ENCODE measurements at regions not wholly inside any gene's neighbourhood (a gene's known extent, or its start where the extent isn't known, plus 50 kb on each side); places are given as distances from the start of the nearest gene placed in this dataset.

- DNase-seq, result no peak
These were observed 549.5 kb upstream of the ARRDC4 start for GRCh38 chr15:97410897-97411575.

- DNase-seq, result no peak
These were observed 540.4 kb upstream of the ARRDC4 start for GRCh38 chr15:97420130-97420529.

- DNase-seq, result peak; percentile 52
These were observed 534.9 kb upstream of the ARRDC4 start for GRCh38 chr15:97425596-97425995.

- DNase-seq, result no peak
These were observed 517.4 kb upstream of the ARRDC4 start for GRCh38 chr15:97443101-97443500.

- no peak for DNase-seq
These were observed 514.4 kb upstream of the ARRDC4 start for GRCh38 chr15:97446138-97446537.

- no peak for DNase-seq
These were observed 503.8 kb upstream of the ARRDC4 start for GRCh38 chr15:97456521-97457202.

- DNase-seq, result no peak
These were observed 503.2 kb upstream of the ARRDC4 start for GRCh38 chr15:97457203-97457847.

- no peak for DNase-seq
These were observed 500.7 kb upstream of the ARRDC4 start for GRCh38 chr15:97459771-97460170.

GRCh38 chr15:97461226-97461625 is 499.3 kb upstream of the ARRDC4 start:
- DNase-seq, result no peak

GRCh38 chr15:97463696-97464095 is 496.8 kb upstream of the ARRDC4 start:
- no peak for DNase-seq

- peak; percentile 26 for DNase-seq
These were observed 490.1 kb upstream of the ARRDC4 start for GRCh38 chr15:97470417-97470816.

- DNase-seq, result no peak
These were observed 486.9 kb upstream of the ARRDC4 start for GRCh38 chr15:97473627-97474026.

GRCh38 chr15:97479957-97480356 is 480.5 kb upstream of the ARRDC4 start:
- no peak for DNase-seq

- DNase-seq, result no peak
These were observed 478.0 kb upstream of the ARRDC4 start for GRCh38 chr15:97482521-97482920.

- DNase-seq, result no peak
These were observed 477.3 kb upstream of the ARRDC4 start for GRCh38 chr15:97483232-97483631.

- no peak for DNase-seq
These were observed 470.1 kb upstream of the ARRDC4 start for GRCh38 chr15:97490429-97490828.

GRCh38 chr15:97501291-97501690 is 459.2 kb upstream of the ARRDC4 start:
- DNase-seq, result no peak

GRCh38 chr15:97502038-97502437 is 458.5 kb upstream of the ARRDC4 start:
- DNase-seq, result no peak

- no peak for DNase-seq
These were observed 456.3 kb upstream of the ARRDC4 start for GRCh38 chr15:97504031-97504792.

- no peak for DNase-seq
These were observed 442.8 kb upstream of the ARRDC4 start for GRCh38 chr15:97517737-97518136.

GRCh38 chr15:97520689-97521088 is 439.8 kb upstream of the ARRDC4 start:
- DNase-seq, result no peak

- DNase-seq, result no peak
These were observed 438.9 kb upstream of the ARRDC4 start for GRCh38 chr15:97521381-97522285.
